IMR-90 (cell line): ENCODE measurements at regions not wholly inside any gene's neighbourhood (a gene's known extent, or its start where the extent isn't known, plus 50 kb on each side); places are given as distances from the start of the nearest gene placed in this dataset.

Experiments
- CEBPB ChIP-seq: IDR thresholded peaks from 2 replicates; pipeline ENCODE4 v1.6.1; 2012; ENCODE audit warnings: low read depth, low read length, improper control_type of control experiment
- CHD1 ChIP-seq: IDR thresholded peaks from 2 replicates; pipeline ENCODE4 v1.6.1; 2012; ENCODE audit warnings: low read depth, low read length, improper control_type of control experiment
- CTCF ChIP-seq: conservative IDR thresholded peaks from 2 replicates; pipeline ENCODE4 v1.5.1; 2012; ENCODE audit warnings: mild to moderate bottlenecking, low read depth, low read length, improper control_type of control experiment
- FOS ChIP-seq: fragments of 150-350 bp; IDR thresholded peaks from 2 replicates; pipeline ENCODE4 v1.6.1; 2016; ENCODE audit warnings: low read depth, low read length
- NFE2L2 ChIP-seq: fragments of 150-350 bp; IDR thresholded peaks from 2 replicates; pipeline ENCODE4 v1.6.1; 2016; ENCODE audit warnings: low read depth, mild to moderate bottlenecking, low read length
- POLR2A ChIP-seq: IDR thresholded peaks from 2 replicates; pipeline ENCODE4 v1.6.1; 2012; ENCODE audit warnings: mild to moderate bottlenecking, low read depth, low read length
- SMC3 ChIP-seq: fragments of 150-350 bp; IDR thresholded peaks from 2 replicates; pipeline ENCODE4 v1.6.1; 2016; ENCODE audit warnings: low read depth, mild to moderate bottlenecking, antibody characterized with exemption, low read length, moderate library complexity

- no peak for TF ChIP-seq CTCF
- TF ChIP-seq CEBPB: no peak
- no peak for TF ChIP-seq NFE2L2
- TF ChIP-seq FOS: no peak
- TF ChIP-seq POLR2A: no peak
- no peak for TF ChIP-seq CHD1
- TF ChIP-seq SMC3: no peak
Observed at GRCh38 chr18:42201137-42201536, 246.1 kb downstream of the PIK3C3 start.
